OCI-LY7 (cell line): ENCODE measurements at regions not wholly inside any gene's neighbourhood (a gene's known extent, or its start where the extent isn't known, plus 50 kb on each side); places are given as distances from the start of the nearest gene placed in this dataset.
"Not testable (repeated sequence)": the region's sequence is repeated elsewhere in the genome, so short reads cannot be mapped to it uniquely, and the experiment has no call there.

Experiments used
- EZH2phosphoT487 ChIP-seq: fragments of 200-600 bp; sonication (generic); IDR thresholded peaks from 2 replicates; pipeline ENCODE4 v1.6.1; 2018; ENCODE audit warnings: low read depth, borderline replicate concordance, mild to moderate bottlenecking, mixed run types, antibody characterized with exemption, low read length, moderate library complexity, mixed read lengths
- TF ChIP-seq, protein P1 (sequence below): fragments of 200-600 bp; sonication (generic); conservative IDR thresholded peaks from 2 replicates; pipeline ENCODE4 v1.5.1; 2014; ENCODE audit warnings: mild to moderate bottlenecking, antibody characterized with exemption, low read length, moderate library complexity, mixed read lengths

DNA sequence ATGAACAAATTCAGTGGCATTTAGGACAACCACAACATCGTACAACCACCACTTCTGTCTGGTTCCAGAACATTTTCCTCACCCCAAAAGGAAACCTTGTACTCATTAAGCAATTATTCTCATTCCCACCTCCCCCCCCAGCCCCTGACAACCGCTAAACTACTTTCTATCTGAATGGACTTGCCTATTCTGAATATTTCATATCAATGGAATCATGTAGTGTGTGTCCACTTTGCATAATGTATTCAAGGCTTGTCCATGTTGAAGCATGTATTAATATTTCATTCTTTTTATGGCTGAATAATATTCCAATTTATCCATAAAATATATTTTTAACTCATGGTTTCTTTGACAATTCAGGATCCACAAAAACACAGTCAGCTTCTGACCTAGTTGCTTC lies 307.2 kb upstream of the PLGLB2 start:
- TF ChIP-seq, protein P1, sequence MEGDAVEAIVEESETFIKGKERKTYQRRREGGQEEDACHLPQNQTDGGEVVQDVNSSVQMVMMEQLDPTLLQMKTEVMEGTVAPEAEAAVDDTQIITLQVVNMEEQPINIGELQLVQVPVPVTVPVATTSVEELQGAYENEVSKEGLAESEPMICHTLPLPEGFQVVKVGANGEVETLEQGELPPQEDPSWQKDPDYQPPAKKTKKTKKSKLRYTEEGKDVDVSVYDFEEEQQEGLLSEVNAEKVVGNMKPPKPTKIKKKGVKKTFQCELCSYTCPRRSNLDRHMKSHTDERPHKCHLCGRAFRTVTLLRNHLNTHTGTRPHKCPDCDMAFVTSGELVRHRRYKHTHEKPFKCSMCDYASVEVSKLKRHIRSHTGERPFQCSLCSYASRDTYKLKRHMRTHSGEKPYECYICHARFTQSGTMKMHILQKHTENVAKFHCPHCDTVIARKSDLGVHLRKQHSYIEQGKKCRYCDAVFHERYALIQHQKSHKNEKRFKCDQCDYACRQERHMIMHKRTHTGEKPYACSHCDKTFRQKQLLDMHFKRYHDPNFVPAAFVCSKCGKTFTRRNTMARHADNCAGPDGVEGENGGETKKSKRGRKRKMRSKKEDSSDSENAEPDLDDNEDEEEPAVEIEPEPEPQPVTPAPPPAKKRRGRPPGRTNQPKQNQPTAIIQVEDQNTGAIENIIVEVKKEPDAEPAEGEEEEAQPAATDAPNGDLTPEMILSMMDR = not testable (repeated sequence)
- not testable (repeated sequence) for TF ChIP-seq EZH2phosphoT487
